ENCODE measurements at regions not wholly inside any gene's neighbourhood (a gene's known extent, or its start where the extent isn't known, plus 50 kb on each side); places are given as distances from the start of the nearest gene placed in this dataset.

DNA sequence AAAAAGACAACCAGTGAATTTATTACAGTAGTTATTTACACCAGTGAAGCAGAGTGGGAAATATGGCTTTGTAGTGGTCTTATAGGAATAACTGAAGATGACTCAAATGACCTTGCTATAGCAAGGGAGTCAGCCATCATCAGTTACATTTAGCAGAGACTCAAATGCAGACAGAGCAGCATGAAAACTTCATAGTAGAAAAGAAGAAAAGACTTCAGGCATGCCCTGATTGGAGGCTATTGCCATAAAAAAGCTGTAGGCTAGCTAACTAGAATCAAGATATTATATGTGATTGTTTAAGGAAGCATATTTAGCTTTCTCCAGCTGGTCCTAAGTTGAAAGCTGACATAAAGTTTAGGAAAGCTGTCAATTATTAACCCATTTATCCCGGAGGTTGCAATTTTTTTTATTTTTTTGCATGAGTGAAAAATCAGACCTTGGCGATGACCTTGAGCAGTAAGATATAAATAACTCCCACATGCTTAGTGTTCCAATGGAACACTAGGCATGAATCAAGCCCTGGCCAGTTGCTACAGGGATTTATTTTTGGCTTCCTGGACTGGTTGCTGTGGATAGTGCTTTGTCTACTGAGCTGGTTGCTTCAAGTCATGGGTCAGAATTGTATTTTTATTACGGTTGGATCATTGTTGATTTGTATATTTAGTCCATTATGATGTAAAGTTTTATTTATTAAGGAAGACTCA is 675.6 kb upstream of the VRK2 start:
- TF ChIP-seq CTCF (conservative IDR thresholded peaks at IDR 0.05) = no peak
- Mint-ChIP-seq H3K27me3 (ENCODE audit: low read depth) (peaks cover 3% of the 10 kb centered on the region; the same call in 1 of the 2 replicates), H3K4me3 (no peak overlapping the region), H3K4me1 (peaks cover 2 to 6% of the 10 kb centered on the region in 2 experiments; a peak in 3 of 4 replicates), H3K27ac (no peak overlapping the region), H3K36me3 (ENCODE audit: insufficient read depth in 1 of 3, low read depth in 3 of 3) (no peaks in the 10 kb centered on the region), H3K9me3 (no peaks in the 10 kb centered on the region; a peak in 1 of 5 replicates)
- no peak overlapping the region for H3K9ac ChIP-seq (ENCODE audit: extremely low read depth, insufficient read length, low read length)
- no peak overlapping the region for H2BK120ac ChIP-seq (ENCODE audit: low read depth, low read length, poor library complexity, severe bottlenecking)
- no peak overlapping the region for H4K91ac ChIP-seq (ENCODE audit: insufficient read length, low read depth, low read length)
- H3K27me3 ChIP-seq (ENCODE audit: insufficient read depth, low read length) = no peaks in the 10 kb centered on the region
- H3T11ph ChIP-seq (ENCODE audit: low read length) = no peak overlapping the region
- H3K79me1 ChIP-seq (ENCODE audit: insufficient read depth, low read depth, low read length, poor library complexity, severe bottlenecking) = no peaks in the 10 kb centered on the region
- H2AFZ ChIP-seq (ENCODE audit: low read length) = no peak overlapping the region
- H3K56ac ChIP-seq (ENCODE audit: insufficient read length, low read depth, low read length) = no peak overlapping the region
- H4K20me1 ChIP-seq (ENCODE audit: control insufficient read depth, insufficient read depth, insufficient read length) = no peaks in the 10 kb centered on the region
- H4K5ac ChIP-seq (ENCODE audit: insufficient read length, low read depth, low read length) = no peak overlapping the region
- H3K4me1 ChIP-seq (ENCODE audit: insufficient read depth, low read length) = no peaks in the 10 kb centered on the region
- no peak overlapping the region for H2AK5ac ChIP-seq (ENCODE audit: insufficient read length, low read length)
- no peaks in the 10 kb centered on the region for H3K23me2 ChIP-seq (ENCODE audit: insufficient read length, low read depth, low read length, poor library complexity, severe bottlenecking)
- H2BK20ac ChIP-seq (ENCODE audit: low read depth, low read length, poor library complexity, severe bottlenecking) = no peak overlapping the region
- H3K14ac ChIP-seq (ENCODE audit: insufficient read depth, low read length) = no peak overlapping the region
- H2BK5ac ChIP-seq (ENCODE audit: insufficient read length, low read length) = no peak overlapping the region
- H3K79me2 ChIP-seq (ENCODE audit: insufficient read depth, low read length) = no peaks in the 10 kb centered on the region
- H3K4ac ChIP-seq (ENCODE audit: low read depth, low read length) = no peak overlapping the region
- no peak overlapping the region for H2BK12ac ChIP-seq (ENCODE audit: insufficient read length, low read depth, low read length)
- no peaks in the 10 kb centered on the region for H3K9me3 ChIP-seq (ENCODE audit: control insufficient read depth, low read depth, low read length)
- H3K27ac ChIP-seq (ENCODE audit: insufficient read length, low read depth, low read length) = no peak overlapping the region
- H3K23ac ChIP-seq (ENCODE audit: insufficient read length, low read depth, low read length) = no peak overlapping the region
- no peak for DNase-seq
- WGBS (ENCODE audit: extremely low coverage, insufficient read length, low lambda C conversion rate) = no CpG with 5 or more reads among the region's 3 CpGs
- no peak overlapping the region for H4K8ac ChIP-seq (replicated peaks; ENCODE audit: insufficient read length, low read depth, low read length)
- no peak overlapping the region for H3K4me2 ChIP-seq (ENCODE audit: insufficient read depth, insufficient read length, low read length)
- no peak overlapping the region for H3K18ac ChIP-seq (ENCODE audit: insufficient read length, low read depth, low read length)
- H2BK15ac ChIP-seq (ENCODE audit: low read depth, low read length) = no peak overlapping the region

Measured in H9 (cell line).